Nephron (organoid): ENCODE measurements at regions not wholly inside any gene's neighbourhood (a gene's known extent, or its start where the extent isn't known, plus 50 kb on each side); places are given as distances from the start of the nearest gene placed in this dataset.

Experiments
- H3K27ac Mint-ChIP-seq, 3 experiments: 2 replicates each; pipeline ENCODE4 v1.8.0; 2020; ENCODE audit warnings: mixed read lengths in 3 of 3, mild to moderate bottlenecking in 2 of 3, moderate library complexity in 1 of 3
- H3K27me3 Mint-ChIP-seq: 2 replicates; pipeline ENCODE4 v1.8.0; 2021; ENCODE audit warnings: low read depth, mild to moderate bottlenecking, moderate library complexity, mixed read lengths
- H3K36me3 Mint-ChIP-seq: 2 replicates; pipeline ENCODE4 v1.8.0; 2020; ENCODE audit warnings: low read depth, mixed read lengths
- H3K4me1 Mint-ChIP-seq: 2 replicates; pipeline ENCODE4 v1.8.0; 2020; ENCODE audit warnings: mixed read lengths
- H3K4me3 Mint-ChIP-seq, 3 experiments: 2 replicates each; pipeline ENCODE4 v1.8.0; 2020; ENCODE audit warnings: mild to moderate bottlenecking in 3 of 3, mixed read lengths in 3 of 3, moderate library complexity in 2 of 3
- H3K9me3 Mint-ChIP-seq: 2 replicates; pipeline ENCODE4 v1.8.0; 2020; ENCODE audit warnings: mixed read lengths
- TF ChIP-seq, protein P1 (sequence below), 3 experiments: fragments of 200-600 bp; sonication (generic); IDR thresholded peaks; one replicate each; pipeline ENCODE4 v1.5.0; 2021; ENCODE audit warnings: antibody characterized with exemption in 3 of 3; ENCODE audit not compliant: unreplicated experiment in 3 of 3

DNA sequence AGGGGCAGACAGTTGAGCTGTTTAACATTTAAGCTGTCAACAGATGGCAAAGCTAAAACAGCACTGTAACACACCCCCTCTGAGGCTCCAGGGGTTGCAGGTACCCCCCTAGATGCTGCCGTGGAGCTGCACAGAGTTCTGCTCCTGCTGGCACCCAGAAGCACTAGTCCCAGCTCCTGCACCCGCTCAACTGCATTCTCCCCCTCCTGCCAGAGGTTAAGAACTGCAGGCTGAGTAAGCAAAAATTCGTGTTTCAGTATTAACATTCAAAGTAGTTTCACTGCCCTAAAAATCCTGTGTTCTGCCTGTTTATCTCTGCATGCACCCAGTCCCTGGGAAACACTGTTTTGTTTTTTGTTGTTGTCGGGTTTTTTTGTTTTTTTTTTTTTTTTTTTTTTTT lies 790.8 kb upstream of the KCND2 start:
- no peaks in the 10 kb centered on the region for H3K27me3 Mint-ChIP-seq
- no peaks in the 10 kb centered on the region for H3K9me3 Mint-ChIP-seq
- no peak overlapping the region for H3K4me3 Mint-ChIP-seq
- TF ChIP-seq, protein P1, sequence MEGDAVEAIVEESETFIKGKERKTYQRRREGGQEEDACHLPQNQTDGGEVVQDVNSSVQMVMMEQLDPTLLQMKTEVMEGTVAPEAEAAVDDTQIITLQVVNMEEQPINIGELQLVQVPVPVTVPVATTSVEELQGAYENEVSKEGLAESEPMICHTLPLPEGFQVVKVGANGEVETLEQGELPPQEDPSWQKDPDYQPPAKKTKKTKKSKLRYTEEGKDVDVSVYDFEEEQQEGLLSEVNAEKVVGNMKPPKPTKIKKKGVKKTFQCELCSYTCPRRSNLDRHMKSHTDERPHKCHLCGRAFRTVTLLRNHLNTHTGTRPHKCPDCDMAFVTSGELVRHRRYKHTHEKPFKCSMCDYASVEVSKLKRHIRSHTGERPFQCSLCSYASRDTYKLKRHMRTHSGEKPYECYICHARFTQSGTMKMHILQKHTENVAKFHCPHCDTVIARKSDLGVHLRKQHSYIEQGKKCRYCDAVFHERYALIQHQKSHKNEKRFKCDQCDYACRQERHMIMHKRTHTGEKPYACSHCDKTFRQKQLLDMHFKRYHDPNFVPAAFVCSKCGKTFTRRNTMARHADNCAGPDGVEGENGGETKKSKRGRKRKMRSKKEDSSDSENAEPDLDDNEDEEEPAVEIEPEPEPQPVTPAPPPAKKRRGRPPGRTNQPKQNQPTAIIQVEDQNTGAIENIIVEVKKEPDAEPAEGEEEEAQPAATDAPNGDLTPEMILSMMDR (IDR thresholded peaks at IDR 0.05; ENCODE audit: unreplicated experiment in 3 of 3): peak in 2 of 3 experiments; percentile 31 to 36
- H3K36me3 Mint-ChIP-seq: no peaks in the 10 kb centered on the region
- no peak overlapping the region for H3K27ac Mint-ChIP-seq
- no peaks in the 10 kb centered on the region for H3K4me1 Mint-ChIP-seq

GRCh38 chr7:119482671-119483070 lies 790.3 kb upstream of the KCND2 start:
- TF ChIP-seq, protein P1 (IDR thresholded peaks at IDR 0.05; ENCODE audit: unreplicated experiment in 3 of 3): no peak
- Mint-ChIP-seq H3K27me3 (no peaks in the 10 kb centered on the region), H3K4me3 (no peak overlapping the region), H3K4me1 (no peaks in the 10 kb centered on the region), H3K27ac (no peak overlapping the region), H3K36me3 (no peaks in the 10 kb centered on the region), H3K9me3 (no peaks in the 10 kb centered on the region)

DNA sequence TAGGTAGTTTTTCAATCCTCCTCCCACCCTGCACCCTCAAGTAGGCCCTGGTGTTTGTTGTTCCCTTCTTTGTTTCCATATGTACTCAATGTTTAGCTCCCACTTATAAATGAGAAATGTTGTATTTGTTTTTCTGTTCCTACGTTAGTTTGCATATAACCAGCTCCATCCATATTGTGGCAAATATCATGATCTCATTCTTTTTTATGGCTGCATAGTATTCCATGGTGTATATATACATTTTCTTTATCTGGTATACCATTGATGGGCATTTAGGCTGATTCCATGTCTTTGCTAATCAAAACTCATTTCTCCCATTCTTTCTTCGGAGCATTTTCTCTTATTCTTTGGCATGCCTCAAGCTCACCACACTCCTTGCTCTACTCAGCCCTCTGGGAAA lies 789.6 kb upstream of the KCND2 start:
- H3K9me3 Mint-ChIP-seq: no peaks in the 10 kb centered on the region
- H3K36me3 Mint-ChIP-seq: no peaks in the 10 kb centered on the region
- TF ChIP-seq, protein P1 (IDR thresholded peaks at IDR 0.05; ENCODE audit: unreplicated experiment in 3 of 3): no peak
- no peaks in the 10 kb centered on the region for H3K4me1 Mint-ChIP-seq
- H3K4me3 Mint-ChIP-seq: no peak overlapping the region
- H3K27ac Mint-ChIP-seq: no peak overlapping the region
- no peaks in the 10 kb centered on the region for H3K27me3 Mint-ChIP-seq

GRCh38 chr7:119514326-119514725 lies 758.6 kb upstream of the KCND2 start:
- Mint-ChIP-seq H3K36me3 (no peaks in the 10 kb centered on the region), H3K4me3 (no peak overlapping the region), H3K9me3 (no peaks in the 10 kb centered on the region), H3K4me1 (no peaks in the 10 kb centered on the region), H3K27me3 (no peaks in the 10 kb centered on the region), H3K27ac (no peak overlapping the region)
- TF ChIP-seq, protein P1 (IDR thresholded peaks at IDR 0.05; ENCODE audit: unreplicated experiment in 3 of 3): no peak

DNA sequence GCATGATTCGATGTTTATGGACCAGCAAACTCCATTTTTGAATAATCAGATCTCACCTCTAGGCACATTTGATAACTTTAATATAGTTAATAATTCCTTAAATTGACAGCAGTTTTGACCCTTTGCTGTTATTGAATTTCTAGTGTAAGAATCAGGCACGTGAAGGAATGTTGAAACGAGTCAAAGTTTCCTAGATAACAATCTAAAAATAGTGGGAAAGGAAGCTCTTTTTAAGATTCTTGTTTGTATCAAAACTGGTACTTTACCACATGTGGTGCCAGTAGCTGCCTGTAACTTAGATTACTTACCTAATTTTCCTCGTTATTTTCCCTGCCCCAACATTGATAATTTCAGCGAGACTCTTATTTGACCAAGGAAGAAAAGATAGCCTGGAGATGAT lies 757.8 kb upstream of the KCND2 start:
- no peaks in the 10 kb centered on the region for H3K27me3 Mint-ChIP-seq
- H3K9me3 Mint-ChIP-seq: no peaks in the 10 kb centered on the region
- TF ChIP-seq, protein P1 (IDR thresholded peaks at IDR 0.05; ENCODE audit: unreplicated experiment in 3 of 3): no peak
- H3K36me3 Mint-ChIP-seq: no peaks in the 10 kb centered on the region
- H3K27ac Mint-ChIP-seq: peak overlapping the region in 1 of 3 experiments; percentile 75
- H3K4me3 Mint-ChIP-seq: no peak overlapping the region
- H3K4me1 Mint-ChIP-seq: no peaks in the 10 kb centered on the region

DNA sequence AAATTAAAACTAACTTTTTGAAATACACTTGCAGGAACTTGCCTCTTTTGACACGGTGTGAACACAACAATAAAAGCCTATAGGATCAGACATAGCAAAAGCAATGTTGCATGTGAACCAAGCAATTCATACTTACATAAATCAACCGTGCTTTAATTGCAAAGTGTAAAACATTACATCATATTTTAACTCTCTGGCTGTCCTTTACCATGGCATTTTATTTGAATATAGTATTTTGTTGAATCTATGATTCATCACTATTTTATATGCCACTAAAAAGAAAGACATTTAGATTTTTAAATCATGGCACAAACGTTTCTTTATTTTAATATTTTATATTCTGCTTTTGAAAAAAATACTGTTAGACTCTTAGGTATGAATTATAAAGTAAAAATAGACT lies 757.0 kb upstream of the KCND2 start:
- H3K4me1 Mint-ChIP-seq: no peaks in the 10 kb centered on the region
- H3K27ac Mint-ChIP-seq: no peak overlapping the region
- TF ChIP-seq, protein P1 (IDR thresholded peaks at IDR 0.05; ENCODE audit: unreplicated experiment in 3 of 3): no peak
- no peaks in the 10 kb centered on the region for H3K36me3 Mint-ChIP-seq
- H3K27me3 Mint-ChIP-seq: no peaks in the 10 kb centered on the region
- no peak overlapping the region for H3K4me3 Mint-ChIP-seq
- H3K9me3 Mint-ChIP-seq: no peaks in the 10 kb centered on the region
